GM18507 (cell line): ENCODE measurements at regions not wholly inside any gene's neighbourhood (a gene's known extent, or its start where the extent isn't known, plus 50 kb on each side); places are given as distances from the start of the nearest gene placed in this dataset.
"Not testable (repeated sequence)": the region's sequence is repeated elsewhere in the genome, so short reads cannot be mapped to it uniquely, and the experiment has no call there.

Experiments used
- DNase-seq: peaks from one replicate; pipeline ENCODE4 v3.0.0; 2011; ENCODE audit warnings: low read depth; ENCODE audit not compliant: insufficient read length; ENCODE audit errors: extremely low spot score
- FAIRE-seq: peaks from 2 replicates; lab custom pipeline; 2011; peaks lifted over from hg19 to GRCh38; lab: Jason Lieb, UNC

- no peak for FAIRE-seq
- DNase-seq = no peak
Measured at GRCh38 chr3:66823009-66823397, 175.1 kb upstream of the KBTBD8 start.

GRCh38 chr3:66823532-66823931 is 174.6 kb upstream of the KBTBD8 start:
- FAIRE-seq (no peak), DNase-seq (no peak)

- no peak for DNase-seq
- FAIRE-seq = no peak
Measured at GRCh38 chr3:66825375-66825774, 172.7 kb upstream of the KBTBD8 start.

GRCh38 chr3:66827726-66828125 is 170.4 kb upstream of the KBTBD8 start:
- DNase-seq (no peak), FAIRE-seq (no peak)

- FAIRE-seq (no peak), DNase-seq (no peak)
Measured at GRCh38 chr3:66828303-66828702, 169.8 kb upstream of the KBTBD8 start.

- FAIRE-seq (no peak), DNase-seq (no peak)
Measured at GRCh38 chr3:66830301-66830700, 167.8 kb upstream of the KBTBD8 start.

- no peak for FAIRE-seq
Measured at GRCh38 chr3:66831931-66832330, 166.2 kb upstream of the KBTBD8 start.

GRCh38 chr3:66836363-66837152 is 161.5 kb upstream of the KBTBD8 start:
- no peak for DNase-seq
- no peak for FAIRE-seq

More at GRCh38 chr3:66831931-66832330, 166.2 kb upstream of the KBTBD8 start:
- DNase-seq = no peak

- FAIRE-seq (no peak), DNase-seq (no peak)
Measured at GRCh38 chr3:66838704-66839103, 159.4 kb upstream of the KBTBD8 start.

GRCh38 chr3:66839508-66839907 is 158.6 kb upstream of the KBTBD8 start:
- FAIRE-seq (no peak), DNase-seq (no peak)

- DNase-seq, FAIRE-seq: not testable (repeated sequence)
Measured at GRCh38 chr3:66842761-66843464, 155.2 kb upstream of the KBTBD8 start.

- DNase-seq = no peak
- no peak for FAIRE-seq
Measured at GRCh38 chr3:66851894-66852613, 146.1 kb upstream of the KBTBD8 start.

GRCh38 chr3:66854601-66855151 is 143.4 kb upstream of the KBTBD8 start:
- no peak for FAIRE-seq
- no peak for DNase-seq

- DNase-seq (peak; percentile 25), FAIRE-seq (peak; percentile 78)
Measured at GRCh38 chr3:66856533-66856932, 141.6 kb upstream of the KBTBD8 start.

- DNase-seq = no peak
- no peak for FAIRE-seq
Measured at GRCh38 chr3:66858656-66859381, 139.3 kb upstream of the KBTBD8 start.

- no peak for FAIRE-seq
- no peak for DNase-seq
Measured at GRCh38 chr3:66860771-66861170, 137.3 kb upstream of the KBTBD8 start.

GRCh38 chr3:66863205-66864111 is 134.6 kb upstream of the KBTBD8 start:
- DNase-seq (no peak), FAIRE-seq (no peak)

- DNase-seq = no peak
- FAIRE-seq = no peak
Measured at GRCh38 chr3:66884659-66885058, 113.4 kb upstream of the KBTBD8 start.
